ENCODE measurements at regions not wholly inside any gene's neighbourhood (a gene's known extent, or its start where the extent isn't known, plus 50 kb on each side); places are given as distances from the start of the nearest gene placed in this dataset.
"Not testable (repeated sequence)": the region's sequence is repeated elsewhere in the genome, so short reads cannot be mapped to it uniquely, and the experiment has no call there.

- DNase-seq = peak; percentile 10
Measured at GRCh38 chr1:143905214-143906179, 66.3 kb downstream of the FAM72C start.

- DNase-seq = not testable (repeated sequence)
Measured at GRCh38 chr1:143904622-143904979, 67.2 kb downstream of the FAM72C start.

GRCh38 chr1:143903899-143904621 lies 67.7 kb downstream of the FAM72C start:
- DNase-seq = not testable (repeated sequence)

- DNase-seq = not testable (repeated sequence)
Measured at GRCh38 chr1:143896377-143896776, 75.4 kb downstream of the FAM72C start.

- DNase-seq = peak; percentile 71
Measured at GRCh38 chr1:143884932-143885574, 86.7 kb downstream of the FAM72C start.

- peak; percentile 43 for DNase-seq
Measured at GRCh38 chr1:143884532-143884931, 87.3 kb downstream of the FAM72C start.

- DNase-seq = not testable (repeated sequence)
Measured at GRCh38 chr1:143879757-143880536, 91.8 kb downstream of the FAM72C start.

- not testable (repeated sequence) for DNase-seq
Measured at GRCh38 chr1:143875947-143876346, 95.8 kb downstream of the FAM72C start.

- not testable (repeated sequence) for DNase-seq
Measured at GRCh38 chr1:143874625-143875024, 97.2 kb downstream of the FAM72C start.

- DNase-seq = not testable (repeated sequence)
Measured at GRCh38 chr1:143873650-143874049, 98.1 kb downstream of the FAM72C start.

- DNase-seq = not testable (repeated sequence)
Measured at GRCh38 chr1:143870388-143870787, 101.4 kb downstream of the FAM72C start.

GRCh38 chr1:143867590-143868220 lies 104.1 kb downstream of the FAM72C start:
- not testable (repeated sequence) for DNase-seq

- not testable (repeated sequence) for DNase-seq
Measured at GRCh38 chr1:143863901-143864520, 107.8 kb downstream of the FAM72C start.

- DNase-seq = not testable (repeated sequence)
Measured at GRCh38 chr1:143862722-143863121, 109.1 kb downstream of the FAM72C start.

- DNase-seq = not testable (repeated sequence)
Measured at GRCh38 chr1:143861306-143861705, 110.5 kb downstream of the FAM72C start.

- not testable (repeated sequence) for DNase-seq
Measured at GRCh38 chr1:143855867-143856266, 115.9 kb downstream of the FAM72C start.

- DNase-seq = not testable (repeated sequence)
Measured at GRCh38 chr1:143854069-143854468, 117.7 kb downstream of the FAM72C start.

GRCh38 chr1:143850637-143851036 lies 121.1 kb downstream of the FAM72C start:
- DNase-seq = not testable (repeated sequence)

- not testable (repeated sequence) for DNase-seq
Measured at GRCh38 chr1:143848859-143849258, 122.9 kb downstream of the FAM72C start.

- not testable (repeated sequence) for DNase-seq
Measured at GRCh38 chr1:143845193-143845592, 126.6 kb downstream of the FAM72C start.

- not testable (repeated sequence) for DNase-seq
Measured at GRCh38 chr1:143842058-143842457, 129.7 kb downstream of the FAM72C start.
